ENCODE measurements at regions not wholly inside any gene's neighbourhood (a gene's known extent, or its start where the extent isn't known, plus 50 kb on each side); places are given as distances from the start of the nearest gene placed in this dataset.
"Not testable (repeated sequence)": the region's sequence is repeated elsewhere in the genome, so short reads cannot be mapped to it uniquely, and the experiment has no call there.

GRCh38 chr21:18812308-18812707 is 408.7 kb upstream of the TMPRSS15 start:
- no peak for DNase-seq

- no peak for DNase-seq
Measured at GRCh38 chr21:18819507-18819906, 415.9 kb upstream of the TMPRSS15 start.

GRCh38 chr21:18826562-18826961 is 423.0 kb upstream of the TMPRSS15 start:
- DNase-seq, result no peak

- DNase-seq, result no peak
Measured at GRCh38 chr21:18831942-18832676, 428.5 kb upstream of the TMPRSS15 start.

- no peak for DNase-seq
Measured at GRCh38 chr21:18832950-18833349, 429.4 kb upstream of the TMPRSS15 start.

GRCh38 chr21:18834121-18834520 is 430.5 kb upstream of the TMPRSS15 start:
- not testable (repeated sequence) for DNase-seq

GRCh38 chr21:18840239-18840638 is 436.7 kb upstream of the TMPRSS15 start:
- no peak for DNase-seq

- not testable (repeated sequence) for DNase-seq
Measured at GRCh38 chr21:18857606-18858005, 454.0 kb upstream of the TMPRSS15 start.

- no peak for DNase-seq
Measured at GRCh38 chr21:18869104-18869503, 465.5 kb upstream of the TMPRSS15 start.

GRCh38 chr21:18877917-18878316 is 474.3 kb upstream of the TMPRSS15 start:
- DNase-seq, result no peak

GRCh38 chr21:18887922-18888602 is 484.5 kb upstream of the TMPRSS15 start:
- no peak for DNase-seq

GRCh38 chr21:18893406-18893805 is 489.8 kb upstream of the TMPRSS15 start:
- no peak for DNase-seq

- no peak for DNase-seq
Measured at GRCh38 chr21:18894387-18894786, 490.8 kb upstream of the TMPRSS15 start.

GRCh38 chr21:18899261-18899660 is 495.7 kb upstream of the TMPRSS15 start:
- no peak for DNase-seq

GRCh38 chr21:18902660-18903059 is 499.1 kb upstream of the TMPRSS15 start:
- no peak for DNase-seq

- no peak for DNase-seq
Measured at GRCh38 chr21:18907076-18907475, 503.5 kb upstream of the TMPRSS15 start.

GRCh38 chr21:18908641-18909040 is 505.1 kb upstream of the TMPRSS15 start:
- no peak for DNase-seq

GRCh38 chr21:18913914-18914313 is 510.3 kb upstream of the TMPRSS15 start:
- DNase-seq, result no peak

- no peak for DNase-seq
Measured at GRCh38 chr21:18914570-18914969, 511.0 kb upstream of the TMPRSS15 start.

GRCh38 chr21:18917622-18918021 is 514.0 kb upstream of the TMPRSS15 start:
- no peak for DNase-seq

- DNase-seq, result no peak
Measured at GRCh38 chr21:18931237-18931636, 527.7 kb upstream of the TMPRSS15 start.

GRCh38 chr21:18937337-18937736 is 533.8 kb upstream of the TMPRSS15 start:
- DNase-seq, result no peak

GRCh38 chr21:18940791-18941190 is 537.2 kb upstream of the TMPRSS15 start:
- no peak for DNase-seq
